ENCODE measurements at regions not wholly inside any gene's neighbourhood (a gene's known extent, or its start where the extent isn't known, plus 50 kb on each side); places are given as distances from the start of the nearest gene placed in this dataset.

DNA sequence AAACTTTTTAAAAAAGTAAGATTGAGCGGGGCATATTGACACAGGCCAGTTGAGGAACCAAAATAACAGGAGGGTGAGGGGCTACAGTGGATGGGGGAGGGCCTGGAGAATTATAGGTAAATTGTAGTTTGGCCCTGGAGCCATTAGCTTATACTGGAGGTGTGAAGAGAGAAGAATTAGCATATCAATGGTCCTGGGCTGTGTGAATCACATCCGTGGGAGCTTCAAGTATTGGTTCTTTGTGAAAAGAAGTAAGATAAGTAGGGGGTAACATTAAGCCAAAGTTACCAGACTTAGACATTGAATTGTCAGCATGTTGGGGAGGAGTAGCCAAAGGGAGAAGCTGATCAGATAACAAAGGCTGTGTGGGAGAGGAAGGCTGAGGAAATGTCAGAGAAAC, 1085.2 kb upstream of the AMELY start:
- TF ChIP-seq EZH2phosphoT487 (IDR thresholded peaks at IDR 0.05; ENCODE audit: low read depth) = no peak
- TF ChIP-seq, protein P1, sequence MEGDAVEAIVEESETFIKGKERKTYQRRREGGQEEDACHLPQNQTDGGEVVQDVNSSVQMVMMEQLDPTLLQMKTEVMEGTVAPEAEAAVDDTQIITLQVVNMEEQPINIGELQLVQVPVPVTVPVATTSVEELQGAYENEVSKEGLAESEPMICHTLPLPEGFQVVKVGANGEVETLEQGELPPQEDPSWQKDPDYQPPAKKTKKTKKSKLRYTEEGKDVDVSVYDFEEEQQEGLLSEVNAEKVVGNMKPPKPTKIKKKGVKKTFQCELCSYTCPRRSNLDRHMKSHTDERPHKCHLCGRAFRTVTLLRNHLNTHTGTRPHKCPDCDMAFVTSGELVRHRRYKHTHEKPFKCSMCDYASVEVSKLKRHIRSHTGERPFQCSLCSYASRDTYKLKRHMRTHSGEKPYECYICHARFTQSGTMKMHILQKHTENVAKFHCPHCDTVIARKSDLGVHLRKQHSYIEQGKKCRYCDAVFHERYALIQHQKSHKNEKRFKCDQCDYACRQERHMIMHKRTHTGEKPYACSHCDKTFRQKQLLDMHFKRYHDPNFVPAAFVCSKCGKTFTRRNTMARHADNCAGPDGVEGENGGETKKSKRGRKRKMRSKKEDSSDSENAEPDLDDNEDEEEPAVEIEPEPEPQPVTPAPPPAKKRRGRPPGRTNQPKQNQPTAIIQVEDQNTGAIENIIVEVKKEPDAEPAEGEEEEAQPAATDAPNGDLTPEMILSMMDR (IDR thresholded peaks at IDR 0.05; ENCODE audit: low read depth, low read length) = no peak

Measured in OCI-LY3 (cell line).